SH-SY5Y (cell line): ENCODE measurements at regions not wholly inside any gene's neighbourhood (a gene's known extent, or its start where the extent isn't known, plus 50 kb on each side); places are given as distances from the start of the nearest gene placed in this dataset.

Experiments
- GATA2 ChIP-seq: IDR thresholded peaks from 2 replicates; pipeline ENCODE4 v1.6.1; 2011; ENCODE audit warnings: mild to moderate bottlenecking, low read depth, low read length
- GATA3 ChIP-seq: IDR thresholded peaks from 2 replicates; pipeline ENCODE4 v1.6.1; 2011; ENCODE audit warnings: low read depth, mild to moderate bottlenecking, low read length, moderate library complexity

DNA sequence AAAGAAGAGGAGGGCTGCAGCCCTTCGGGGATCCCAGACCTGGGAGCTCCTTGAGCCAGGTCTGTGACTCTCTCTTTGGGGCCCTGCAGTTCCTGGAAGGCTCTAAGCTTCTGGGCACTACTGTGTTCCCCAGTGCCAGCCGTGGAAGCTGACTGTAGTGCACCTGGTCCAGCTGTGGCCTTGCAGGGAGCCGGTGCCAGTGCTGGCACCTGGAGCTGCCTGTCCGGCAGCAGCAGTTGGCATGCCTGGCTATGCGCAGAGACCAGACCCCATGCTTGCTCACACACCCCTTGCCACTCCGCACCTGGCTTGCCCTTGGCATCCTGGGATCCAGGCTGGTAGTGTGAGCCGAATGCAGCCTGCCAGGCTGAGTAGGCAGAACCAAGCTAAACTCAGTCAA lies 91.0 kb upstream of the PUM3 start:
- TF ChIP-seq GATA2 (no peak), GATA3 (no peak)

DNA sequence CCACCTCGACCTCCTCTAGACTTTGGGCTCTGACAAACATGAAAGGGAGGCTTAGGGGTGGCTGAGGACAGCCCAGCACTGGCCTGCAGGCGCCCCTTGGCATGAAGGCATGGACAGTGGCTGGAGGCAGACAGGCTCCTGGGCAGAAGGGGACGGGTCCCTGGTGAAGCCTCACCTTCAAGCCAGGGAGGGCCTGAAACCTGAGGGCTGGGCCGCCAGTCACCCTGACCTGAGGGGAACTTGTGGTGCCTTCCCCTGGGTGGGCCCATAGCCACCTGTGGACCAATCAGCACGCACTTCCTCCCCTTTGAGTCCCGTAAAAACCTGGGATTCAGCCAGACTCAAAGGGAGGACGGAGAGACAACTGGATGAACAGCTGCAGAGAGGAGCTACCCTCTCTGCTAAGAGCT lies 90.4 kb upstream of the PUM3 start:
- no peak for TF ChIP-seq GATA2
- TF ChIP-seq GATA3, result no peak

GRCh38 chr9:2933165-2934095 lies 89.5 kb upstream of the PUM3 start:
- TF ChIP-seq GATA3 (no peak), GATA2 (no peak)

GRCh38 chr9:2928411-2928810 lies 84.5 kb upstream of the PUM3 start:
- no peak for TF ChIP-seq GATA3

DNA sequence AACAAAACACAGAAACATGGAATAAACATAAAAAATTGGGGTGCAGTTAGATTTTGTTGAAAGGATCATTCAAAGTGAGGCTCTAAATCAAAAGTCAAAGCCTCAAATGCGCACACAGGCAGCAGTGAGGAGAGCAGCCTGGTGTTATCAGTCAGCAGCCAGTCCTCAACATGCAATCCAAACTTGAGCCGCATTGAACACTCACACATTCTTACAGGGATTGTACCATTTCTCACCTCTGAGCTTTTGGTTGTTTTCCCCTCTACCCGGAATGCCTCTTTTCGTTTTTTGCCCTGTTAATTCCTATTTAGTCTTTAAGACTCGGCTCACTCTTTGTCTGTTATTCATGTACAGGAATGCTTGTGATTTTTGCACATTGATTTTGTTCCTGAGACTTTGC lies 81.1 kb upstream of the PUM3 start:
- TF ChIP-seq GATA3 (no peak), GATA2 (no peak)

- TF ChIP-seq GATA2, result no peak
- no peak for TF ChIP-seq GATA3
Measured at GRCh38 chr9:2924380-2924768, 80.5 kb upstream of the PUM3 start.

DNA sequence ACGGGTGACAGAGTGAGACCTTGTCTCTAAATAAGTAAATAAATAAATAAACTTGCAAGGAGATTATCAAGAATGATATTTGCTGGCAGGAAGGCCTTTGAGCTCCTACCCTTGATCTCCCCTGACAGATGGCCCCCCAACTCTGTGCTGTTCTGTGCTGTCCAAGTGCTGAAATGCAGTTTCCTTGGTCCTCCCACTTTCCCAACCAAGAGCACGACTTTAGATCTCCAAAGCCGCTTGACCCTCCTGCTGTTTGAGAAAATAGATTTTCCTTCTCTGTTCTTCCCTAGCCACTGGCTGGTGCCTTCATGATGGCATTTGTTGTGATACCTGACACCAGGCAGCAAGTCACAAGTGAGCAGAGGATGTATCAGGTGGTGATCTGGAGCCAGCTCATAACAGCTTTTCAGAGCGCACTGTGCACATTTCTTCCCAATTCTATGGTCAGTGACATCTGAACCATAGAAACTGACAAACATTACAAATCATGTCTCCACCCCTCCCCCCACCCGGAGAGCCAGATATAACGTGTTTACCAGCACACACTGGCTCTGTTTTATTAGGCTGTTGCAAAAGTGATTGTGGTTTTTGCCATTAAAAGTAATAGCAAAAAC lies 80.0 kb upstream of the PUM3 start:
- TF ChIP-seq GATA3 (no peak), GATA2 (no peak)

- TF ChIP-seq GATA2 (no peak), GATA3 (no peak)
Measured at GRCh38 chr9:2919347-2919746, 75.5 kb upstream of the PUM3 start.

GRCh38 chr9:2916382-2916985 lies 72.6 kb upstream of the PUM3 start:
- no peak for TF ChIP-seq GATA3
- no peak for TF ChIP-seq GATA2

GRCh38 chr9:2913026-2913425 lies 69.1 kb upstream of the PUM3 start:
- TF ChIP-seq GATA3 (no peak), GATA2 (no peak)

DNA sequence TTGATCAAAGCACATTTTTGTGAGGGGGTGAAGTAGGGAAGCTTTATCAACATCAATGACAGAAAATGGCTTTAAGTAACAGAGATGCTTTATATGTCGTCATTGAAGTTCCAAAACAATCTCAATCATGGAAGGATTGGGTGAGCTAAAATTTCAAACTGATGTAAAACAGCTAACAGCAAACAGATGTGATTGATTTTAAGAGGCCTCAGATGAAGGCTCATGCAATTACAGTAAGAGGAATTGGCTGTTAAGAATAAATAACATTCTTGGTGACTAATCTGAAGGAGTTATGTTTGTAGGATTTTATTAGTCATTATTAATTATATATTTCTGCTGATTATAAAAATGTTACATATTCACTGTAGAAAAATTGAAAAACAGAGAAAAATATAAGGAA lies 63.5 kb upstream of the PUM3 start:
- TF ChIP-seq GATA3 (no peak), GATA2 (no peak)

- no peak for TF ChIP-seq GATA3
- no peak for TF ChIP-seq GATA2
Measured at GRCh38 chr9:2904242-2904930, 60.5 kb upstream of the PUM3 start.
